ENCODE measurements at regions not wholly inside any gene's neighbourhood (a gene's known extent, or its start where the extent isn't known, plus 50 kb on each side); places are given as distances from the start of the nearest gene placed in this dataset.

- no peak for TF ChIP-seq CTCF (IDR thresholded peaks at IDR 0.05)
- TF ChIP-seq POLR2A (IDR thresholded peaks at IDR 0.05) = no peak
Measured at GRCh38 chr9:92170848-92171247, 55.6 kb upstream of the SPTLC1 start.

Measured in heart left ventricle (tissue), 13 donors.